Activated CD4-positive, CD25-positive, alpha-beta regulatory T cell treated with anti-CD3 and anti-CD28 coated beads, Interleukin-2, amount 50 U/mL, for 72 hours (primary cell): ENCODE measurements at regions not wholly inside any gene's neighbourhood (a gene's known extent, or its start where the extent isn't known, plus 50 kb on each side); places are given as distances from the start of the nearest gene placed in this dataset.

Experiments used
- DNase-seq: peaks from one replicate; pipeline ENCODE4 v3.0.0; 2021

- no peak for DNase-seq
Observed at GRCh38 chr13:70362820-70363570, 254.7 kb upstream of the KLHL1 start.

- no peak for DNase-seq
Observed at GRCh38 chr13:70357031-70357430, 248.8 kb upstream of the KLHL1 start.

- no peak for DNase-seq
Observed at GRCh38 chr13:70353096-70353495, 244.8 kb upstream of the KLHL1 start.

- no peak for DNase-seq
Observed at GRCh38 chr13:70347947-70348620, 239.8 kb upstream of the KLHL1 start.

GRCh38 chr13:70339738-70340137 is 231.5 kb upstream of the KLHL1 start:
- DNase-seq = no peak

- no peak for DNase-seq
Observed at GRCh38 chr13:70338609-70339008, 230.4 kb upstream of the KLHL1 start.

- no peak for DNase-seq
Observed at GRCh38 chr13:70336866-70337265, 228.6 kb upstream of the KLHL1 start.

GRCh38 chr13:70333752-70334151 is 225.5 kb upstream of the KLHL1 start:
- no peak for DNase-seq

- DNase-seq = no peak
Observed at GRCh38 chr13:70330697-70331361, 222.6 kb upstream of the KLHL1 start.

GRCh38 chr13:70324519-70324918 is 216.3 kb upstream of the KLHL1 start:
- DNase-seq = no peak

- DNase-seq = no peak
Observed at GRCh38 chr13:70311191-70311590, 202.9 kb upstream of the KLHL1 start.

GRCh38 chr13:70310396-70311119 is 202.3 kb upstream of the KLHL1 start:
- no peak for DNase-seq

GRCh38 chr13:70297189-70297616 is 189.0 kb upstream of the KLHL1 start:
- no peak for DNase-seq

- no peak for DNase-seq
Observed at GRCh38 chr13:70284371-70284770, 176.1 kb upstream of the KLHL1 start.

- no peak for DNase-seq
Observed at GRCh38 chr13:70275841-70276240, 167.6 kb upstream of the KLHL1 start.

- no peak for DNase-seq
Observed at GRCh38 chr13:70255406-70255991, 147.2 kb upstream of the KLHL1 start.

GRCh38 chr13:70253834-70254233 is 145.6 kb upstream of the KLHL1 start:
- no peak for DNase-seq

GRCh38 chr13:70253411-70253810 is 145.2 kb upstream of the KLHL1 start:
- no peak for DNase-seq

- DNase-seq = no peak
Observed at GRCh38 chr13:70249332-70250064, 141.2 kb upstream of the KLHL1 start.

- no peak for DNase-seq
Observed at GRCh38 chr13:70237131-70237530, 128.9 kb upstream of the KLHL1 start.

GRCh38 chr13:70235565-70235964 is 127.3 kb upstream of the KLHL1 start:
- DNase-seq = no peak

GRCh38 chr13:70223911-70224310 is 115.7 kb upstream of the KLHL1 start:
- no peak for DNase-seq
